HFF-Myc (cell line): ENCODE measurements at regions not wholly inside any gene's neighbourhood (a gene's known extent, or its start where the extent isn't known, plus 50 kb on each side); places are given as distances from the start of the nearest gene placed in this dataset.
A peak's percentile ranks its signal among the peaks of the same experiment; 100 is the strongest.

Source experiments
- DNase-seq: peaks from one replicate; pipeline ENCODE4 v3.0.0-alpha.2; 2011; ENCODE audit warnings: low read depth; ENCODE audit errors: extremely low read depth
- H3K4me3 ChIP-seq: replicated peaks from 2 replicates; pipeline ENCODE4 v1.5.1; 2011; ENCODE audit warnings: low read depth, mild to moderate bottlenecking, control low read depth, low read length
- CTCF ChIP-seq: IDR thresholded peaks from 2 replicates; pipeline ENCODE4 v1.5.1; 2012; ENCODE audit warnings: mild to moderate bottlenecking, low read depth, low read length, control low read depth; ENCODE audit errors: missing control alignments

DNA sequence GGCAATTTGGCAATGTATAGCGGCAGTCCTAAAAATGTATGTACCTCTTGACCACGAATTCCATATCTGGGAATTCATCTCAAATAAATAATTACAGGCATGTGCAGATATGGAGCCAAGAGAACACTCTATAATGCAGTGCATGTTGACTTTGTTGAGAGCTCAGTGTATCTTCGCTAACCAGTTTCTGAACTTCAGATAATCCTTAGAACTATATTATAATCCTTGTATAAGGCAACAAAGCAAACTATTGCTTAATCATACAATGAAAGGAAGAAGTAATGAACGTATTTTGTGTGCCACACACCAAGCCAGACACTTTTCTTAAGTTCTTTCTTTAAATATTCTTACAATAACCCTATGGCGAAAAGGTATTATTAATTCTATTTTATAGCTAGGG, 168.5 kb downstream of the SMIM20 start:
- no peak for DNase-seq
- no peak for TF ChIP-seq CTCF
- H3K4me3 ChIP-seq: no peak overlapping the region

GRCh38 chr4:26083987-26084386, 170.0 kb downstream of the SMIM20 start:
- peak; percentile 88 for DNase-seq
- H3K4me3 ChIP-seq: no peak overlapping the region
- no peak for TF ChIP-seq CTCF

DNA sequence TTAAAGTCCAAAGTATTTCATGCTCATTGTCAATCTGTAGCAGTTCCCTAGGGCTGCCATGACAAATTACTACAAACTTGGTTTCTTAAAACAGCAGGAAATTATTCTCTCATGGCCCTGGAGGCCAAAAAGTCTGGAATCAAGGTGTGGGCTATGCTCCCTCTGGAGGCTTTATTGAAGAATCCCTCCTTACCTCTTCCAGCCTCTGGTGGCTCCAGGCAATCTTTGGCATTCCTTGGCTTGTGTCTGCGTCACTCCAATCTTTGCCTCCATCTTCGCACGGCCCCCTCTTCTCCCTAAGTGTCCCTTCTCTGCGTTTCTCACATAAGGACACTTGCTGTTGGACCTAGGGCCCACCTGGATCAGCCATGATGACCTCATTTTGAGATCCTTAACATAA, 170.4 kb downstream of the SMIM20 start:
- DNase-seq: no peak
- H3K4me3 ChIP-seq: no peak overlapping the region
- no peak for TF ChIP-seq CTCF

- no peak overlapping the region for H3K4me3 ChIP-seq
- no peak for TF ChIP-seq CTCF
- no peak for DNase-seq
Observed at GRCh38 chr4:26085551-26085950, 171.5 kb downstream of the SMIM20 start.

- DNase-seq: no peak
- H3K4me3 ChIP-seq: no peak overlapping the region
- TF ChIP-seq CTCF: no peak
Observed at GRCh38 chr4:26086621-26087441, 172.8 kb downstream of the SMIM20 start.

GRCh38 chr4:26088433-26088928, 174.5 kb downstream of the SMIM20 start:
- no peak for TF ChIP-seq CTCF
- no peak for DNase-seq
- H3K4me3 ChIP-seq: no peak overlapping the region
